PC-9 (cell line): ENCODE measurements at regions not wholly inside any gene's neighbourhood (a gene's known extent, or its start where the extent isn't known, plus 50 kb on each side); places are given as distances from the start of the nearest gene placed in this dataset.

Source experiments
- BruUV-seq: library from RNA; stranded (reverse); fragments of 400-500 nt; replicated peaks from 2 replicates; lab custom pipeline; 2021; lab: Mats Ljungman, UMichigan
- CTCF ChIA-PET: fragments of 300-600 bp; sonication (Branson Sonifier 250); formaldehyde crosslinking; loops from one replicate; lab custom pipeline; 2022; ENCODE audit warnings: antibody characterized with exemption; lab: Charles Lee
- POLR2A ChIA-PET: fragments of 300-600 bp; sonication (Branson Sonifier 250); formaldehyde crosslinking; loops from one replicate; lab custom pipeline; 2022; ENCODE audit warnings: antibody characterized with exemption; ENCODE audit not compliant: unreplicated experiment; lab: Charles Lee
- DNase-seq, 2 experiments: peaks; one replicate each; pipeline versions ENCODE4 v3.0.0 to v3.0.0-alpha.2; 2015 to 2022; ENCODE audit warnings: mixed read lengths in 1 of 2
- H2AFZ ChIP-seq: fragments of 200-600 bp; sonication (generic); 2 replicates; pipeline ENCODE4 v1.8.1; 2017; ENCODE audit warnings: antibody characterized with exemption
- H3F3A ChIP-seq: fragments of 200-600 bp; sonication (generic); 2 replicates; pipeline ENCODE4 v1.8.1; 2017; ENCODE audit warnings: antibody characterized with exemption, mild to moderate bottlenecking, low read depth; ENCODE audit not compliant: insufficient read depth
- H3K27ac ChIP-seq: fragments of 200-600 bp; sonication (generic); 2 replicates; pipeline ENCODE4 v1.6.1; 2016; ENCODE audit warnings: mixed run types
- H3K27me3 ChIP-seq: fragments of 200-600 bp; sonication (generic); 2 replicates; pipeline ENCODE4 v1.6.1; 2016; ENCODE audit warnings: low read depth, mixed run types; ENCODE audit not compliant: insufficient read depth
- H3K36me3 ChIP-seq: fragments of 200-600 bp; sonication (generic); 2 replicates; pipeline ENCODE4 v1.6.1; 2016; ENCODE audit warnings: low read depth, mixed run types
- H3K4me1 ChIP-seq: fragments of 200-600 bp; sonication (generic); replicated peaks from 2 replicates; pipeline ENCODE4 v1.6.1; 2016; ENCODE audit warnings: mixed run types; ENCODE audit not compliant: insufficient read depth
- H3K4me2 ChIP-seq: fragments of 200-600 bp; sonication (generic); 2 replicates; pipeline ENCODE4 v1.6.1; 2017; ENCODE audit warnings: mixed run types
- H3K4me3 ChIP-seq: fragments of 200-600 bp; sonication (generic); 2 replicates; pipeline ENCODE4 v1.6.1; 2016; ENCODE audit warnings: mixed run types
- H3K79me2 ChIP-seq: fragments of 200-600 bp; sonication (generic); 2 replicates; pipeline ENCODE4 v1.6.1; 2017; ENCODE audit warnings: low read depth, mixed run types
- H3K9me2 ChIP-seq: fragments of 200-600 bp; sonication (generic); 2 replicates; pipeline ENCODE4 v1.8.1; 2017; ENCODE audit warnings: mild to moderate bottlenecking; ENCODE audit not compliant: insufficient read depth
- H3K9me3 ChIP-seq: fragments of 200-600 bp; sonication (generic); 2 replicates; pipeline ENCODE4 v1.8.1; 2016; ENCODE audit warnings: low read depth; ENCODE audit not compliant: insufficient read depth
- H4K20me1 ChIP-seq: fragments of 200-600 bp; sonication (generic); 2 replicates; pipeline ENCODE4 v1.8.1; 2017; ENCODE audit not compliant: insufficient read depth
- CTCF ChIP-seq: fragments of 200-600 bp; sonication (generic); conservative IDR thresholded peaks from 2 replicates; pipeline ENCODE4 v1.6.1; 2017; ENCODE audit warnings: mixed run types, antibody characterized with exemption, mild to moderate bottlenecking, moderate library complexity
- EZH2 ChIP-seq: fragments of 200-600 bp; sonication (generic); IDR thresholded peaks from 2 replicates; pipeline ENCODE4 v1.8.0; 2017; ENCODE audit warnings: antibody characterized with exemption, low read depth
- intact Hi-C: fragments of 100-400 bp; cut with micrococcal nuclease; formaldehyde crosslinking; loops from one replicate; pipeline ENCODE4 v1.10.0; 2022; ENCODE audit not compliant: unreplicated experiment

DNA sequence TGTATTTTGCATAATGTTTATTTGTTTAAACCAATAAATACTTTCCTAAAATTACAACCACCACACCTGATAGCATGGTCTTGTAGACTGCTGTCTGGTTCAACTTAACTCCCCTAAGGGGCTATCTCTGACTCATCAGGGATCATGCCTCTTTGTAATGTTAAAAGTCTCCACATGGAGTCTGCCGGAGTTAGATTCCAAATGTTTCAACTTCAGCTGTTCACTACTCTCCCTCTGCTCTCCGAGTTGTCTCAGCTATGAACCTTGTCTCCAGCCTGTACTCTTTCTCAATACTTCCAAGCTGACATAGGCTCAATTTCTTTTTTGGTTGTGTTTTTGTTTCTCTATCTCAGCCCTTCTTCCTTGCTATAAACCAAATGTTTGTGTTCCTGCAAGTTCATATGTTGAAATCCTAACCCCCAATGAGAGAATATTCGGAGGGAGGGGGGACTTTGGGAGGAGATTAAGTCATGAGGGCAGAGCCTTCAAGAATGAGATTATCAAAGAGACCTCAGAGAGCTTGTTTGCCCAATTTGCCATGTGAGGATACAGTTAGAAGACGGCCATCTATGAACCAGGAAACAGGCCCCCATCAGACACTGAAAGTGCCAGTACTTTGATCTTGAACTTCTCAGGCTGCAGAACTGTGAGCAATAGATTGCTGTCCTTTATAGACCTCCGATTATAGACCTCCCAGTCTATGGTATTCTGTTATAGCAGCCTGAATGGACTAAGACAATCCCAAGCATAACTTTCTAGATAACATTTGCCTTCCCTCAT lies 858.2 kb downstream of the VRK1 start:
- Histone ChIP-seq H4K20me1 (no peaks in the 10 kb centered on the region), H3K4me2 (no peak overlapping the region), H2AFZ (no peak overlapping the region), H3K9me2 (no peaks in the 10 kb centered on the region), H3K36me3 (no peaks in the 10 kb centered on the region), H3K4me3 (no peak overlapping the region), H3F3A (no peaks in the 10 kb centered on the region), H3K79me2 (no peaks in the 10 kb centered on the region), H3K9me3 (no peaks in the 10 kb centered on the region), H3K27me3 (no peaks in the 10 kb centered on the region; the same call in 1 of the 2 replicates), H3K4me1 (no peaks in the 10 kb centered on the region), H3K27ac (no peak overlapping the region)
- no peak for TF ChIP-seq EZH2
- TF ChIP-seq CTCF = no peak
- CTCF ChIA-PET = no interaction called here
- POLR2A ChIA-PET = no interaction called here
- intact Hi-C loops = no loop called here
- DNase-seq = no peak
- no TSS peak for BruUV-seq

DNA sequence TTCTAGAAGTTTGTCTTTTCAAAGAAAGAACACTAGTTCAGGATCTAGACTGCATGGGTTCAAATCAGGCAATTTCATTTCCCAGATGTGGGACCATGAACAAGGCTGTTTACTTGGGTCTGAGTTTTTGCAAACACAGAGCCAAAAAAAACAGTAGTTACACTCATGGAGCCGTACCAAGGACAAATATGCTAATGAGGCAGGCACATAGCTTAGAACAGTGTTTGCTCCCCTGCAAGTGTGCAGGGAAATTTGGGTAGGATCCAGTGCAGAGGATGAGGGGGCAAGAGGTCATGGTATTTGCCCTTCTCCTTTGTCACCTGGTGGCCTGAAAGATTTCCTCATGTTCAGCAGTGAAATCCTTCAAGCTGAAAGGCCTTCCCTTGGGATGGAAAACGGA lies 860.4 kb downstream of the VRK1 start:
- Histone ChIP-seq H3K27me3 (no peaks in the 10 kb centered on the region; the same call in 1 of the 2 replicates), H3K36me3 (no peaks in the 10 kb centered on the region), H2AFZ (no peak overlapping the region), H3F3A (no peaks in the 10 kb centered on the region), H3K4me3 (no peak overlapping the region), H3K27ac (no peak overlapping the region), H3K79me2 (no peaks in the 10 kb centered on the region), H3K4me1 (no peaks in the 10 kb centered on the region), H3K4me2 (no peak overlapping the region), H3K9me2 (no peaks in the 10 kb centered on the region), H4K20me1 (no peaks in the 10 kb centered on the region), H3K9me3 (no peaks in the 10 kb centered on the region)
- BruUV-seq = no TSS peak
- no peak for DNase-seq
- intact Hi-C loops = no loop called here
- ChIA-PET CTCF (no interaction called here), POLR2A (no interaction called here)
- TF ChIP-seq CTCF = no peak

GRCh38 chr14:97687944-97688630 lies 890.9 kb downstream of the VRK1 start:
- no peaks in the 10 kb centered on the region for H3K9me2 ChIP-seq
- ChIA-PET POLR2A (no interaction called here), CTCF (no interaction called here)
- TF ChIP-seq EZH2 (no peak), CTCF (no peak)
- H3K4me2 ChIP-seq = no peak overlapping the region
- no peaks in the 10 kb centered on the region for H3K4me1 ChIP-seq
- intact Hi-C loops = no loop called here
- no TSS peak for BruUV-seq
- no peaks in the 10 kb centered on the region for H3K27me3 ChIP-seq
- H3K36me3 ChIP-seq = no peaks in the 10 kb centered on the region
- no peaks in the 10 kb centered on the region for H3F3A ChIP-seq
- no peak overlapping the region for H3K4me3 ChIP-seq
- no peak overlapping the region for H2AFZ ChIP-seq
- no peak for DNase-seq
- no peaks in the 10 kb centered on the region for H3K9me3 ChIP-seq
- H3K79me2 ChIP-seq = no peaks in the 10 kb centered on the region
- H4K20me1 ChIP-seq = no peaks in the 10 kb centered on the region
- no peak overlapping the region for H3K27ac ChIP-seq
